PC-3 (cell line): ENCODE measurements at regions not wholly inside any gene's neighbourhood (a gene's known extent, or its start where the extent isn't known, plus 50 kb on each side); places are given as distances from the start of the nearest gene placed in this dataset.

ENCODE experiments used
- EZH2phosphoT487 ChIP-seq: fragments of 300-600 bp; sonication (generic); IDR thresholded peaks from 2 replicates; pipeline ENCODE4 v1.6.1; 2018; ENCODE audit warnings: mild to moderate bottlenecking, antibody characterized with exemption, low read length, borderline replicate concordance
- TF ChIP-seq, protein P1 (sequence below): fragments of 300-600 bp; sonication (generic); conservative IDR thresholded peaks from 2 replicates; pipeline ENCODE4 v1.5.1; 2017; ENCODE audit warnings: antibody characterized with exemption, low read depth, mild to moderate bottlenecking, low read length

DNA sequence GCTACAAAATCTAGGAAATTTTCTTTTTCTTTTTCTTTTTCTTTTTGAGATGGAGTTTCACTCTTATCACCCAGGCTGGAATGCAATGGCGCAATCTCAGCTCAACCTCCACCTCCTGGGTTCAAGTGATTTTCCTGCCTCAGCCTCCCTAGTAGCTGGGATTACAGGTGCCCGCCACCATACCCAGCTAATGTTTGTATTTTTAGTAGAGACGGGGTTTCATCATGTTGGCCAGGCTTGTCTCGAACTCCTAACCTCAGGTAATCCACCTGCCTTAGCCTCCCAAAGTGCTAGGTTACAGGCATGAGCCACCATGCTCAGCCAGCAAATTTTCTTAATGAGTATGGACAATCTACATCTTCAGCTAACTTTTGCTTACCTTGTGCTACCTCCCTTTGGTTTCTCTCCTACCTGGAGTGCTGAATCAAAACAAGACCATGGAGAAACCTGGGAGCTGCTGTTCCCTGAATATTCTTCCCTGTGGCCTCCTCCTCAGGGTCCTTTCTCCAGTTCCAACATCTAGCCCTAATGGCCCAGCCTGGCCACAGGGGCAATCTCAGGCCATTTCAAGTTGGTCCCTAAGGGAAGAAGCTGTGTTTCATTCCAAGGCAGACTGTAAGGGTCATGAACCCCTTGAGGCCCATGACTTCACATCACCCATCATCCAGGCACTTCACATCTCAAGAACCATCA, 74.6 kb upstream of the EGLN3 start:
- TF ChIP-seq, protein P1, sequence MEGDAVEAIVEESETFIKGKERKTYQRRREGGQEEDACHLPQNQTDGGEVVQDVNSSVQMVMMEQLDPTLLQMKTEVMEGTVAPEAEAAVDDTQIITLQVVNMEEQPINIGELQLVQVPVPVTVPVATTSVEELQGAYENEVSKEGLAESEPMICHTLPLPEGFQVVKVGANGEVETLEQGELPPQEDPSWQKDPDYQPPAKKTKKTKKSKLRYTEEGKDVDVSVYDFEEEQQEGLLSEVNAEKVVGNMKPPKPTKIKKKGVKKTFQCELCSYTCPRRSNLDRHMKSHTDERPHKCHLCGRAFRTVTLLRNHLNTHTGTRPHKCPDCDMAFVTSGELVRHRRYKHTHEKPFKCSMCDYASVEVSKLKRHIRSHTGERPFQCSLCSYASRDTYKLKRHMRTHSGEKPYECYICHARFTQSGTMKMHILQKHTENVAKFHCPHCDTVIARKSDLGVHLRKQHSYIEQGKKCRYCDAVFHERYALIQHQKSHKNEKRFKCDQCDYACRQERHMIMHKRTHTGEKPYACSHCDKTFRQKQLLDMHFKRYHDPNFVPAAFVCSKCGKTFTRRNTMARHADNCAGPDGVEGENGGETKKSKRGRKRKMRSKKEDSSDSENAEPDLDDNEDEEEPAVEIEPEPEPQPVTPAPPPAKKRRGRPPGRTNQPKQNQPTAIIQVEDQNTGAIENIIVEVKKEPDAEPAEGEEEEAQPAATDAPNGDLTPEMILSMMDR: no peak
- TF ChIP-seq EZH2phosphoT487: no peak
